ENCODE measurements at regions not wholly inside any gene's neighbourhood (a gene's known extent, or its start where the extent isn't known, plus 50 kb on each side); places are given as distances from the start of the nearest gene placed in this dataset.

DNA sequence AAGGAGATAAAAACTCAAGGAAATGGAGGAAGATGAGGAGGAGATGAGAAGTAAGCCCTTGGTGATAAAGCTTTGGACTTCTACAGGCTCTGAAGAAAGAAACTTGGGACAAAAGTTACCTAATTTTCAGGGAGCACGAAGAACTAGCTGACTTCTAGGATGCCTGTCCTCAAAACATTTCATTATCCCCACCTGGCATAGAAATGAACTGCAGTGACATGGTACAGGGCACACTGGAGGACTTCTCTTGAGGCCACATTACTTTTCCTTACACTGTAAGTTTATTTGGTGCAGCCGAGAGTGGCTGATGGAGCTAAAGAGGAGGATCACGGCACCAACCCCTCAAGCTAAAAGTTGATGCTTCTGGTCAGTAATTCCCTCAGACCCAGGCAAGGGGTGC, 269.5 kb upstream of the MSX2 start:
- Mint-ChIP-seq H3K27ac (peak overlapping the region; percentile 69 to 79), H3K27me3 (no peaks in the 10 kb centered on the region), H3K4me3 (peak overlapping the region in 2 of 3 donors; percentile 28 to 72), H3K4me1 (peaks cover 30 to 46% (median 32%) of the 10 kb centered on the region in 3 donors), H3K9me3 (peaks cover 0 to 5% (median 4%) of the 10 kb centered on the region in 3 donors), H3K36me3 (no peaks in the 10 kb centered on the region)
- Histone ChIP-seq H3K9me3 (no peaks in the 10 kb centered on the region), H3K36me3 (ENCODE audit: control insufficient read depth in 2 of 2, extremely low read depth in 1 of 2, insufficient read depth in 1 of 2, low read length in 1 of 2) (no peaks in the 10 kb centered on the region), H3K4me1 (ENCODE audit: control insufficient read depth in 1 of 2, extremely low read depth in 1 of 2, insufficient read depth in 2 of 2, low read length in 2 of 2) (peaks cover 17 to 21% of the 10 kb centered on the region in 2 experiments), H3K27me3 (replicated peaks in 1 of 2; ENCODE audit: control insufficient read depth in 2 of 2, extremely low read depth in 1 of 2, insufficient read depth in 2 of 2, low read length in 1 of 2) (no peaks in the 10 kb centered on the region), H3K27ac (ENCODE audit: low read length) (no peak overlapping the region), H3K4me3 (ENCODE audit: control insufficient read depth in 1 of 2, extremely low read depth in 1 of 2, low read length in 1 of 2) (no peak overlapping the region)
- POLR2A ChIA-PET = no interaction called here
- DNase-seq = no peak
- WGBS (ENCODE audit: insufficient coverage) = 88% methylated on average over 1 of the region's 3 CpGs
- ATAC-seq (replicated peaks in 1 of 4) = peak in 2 of 4 experiments; percentile 21 to 30
- CTCF ChIA-PET = no interaction called here

DNA sequence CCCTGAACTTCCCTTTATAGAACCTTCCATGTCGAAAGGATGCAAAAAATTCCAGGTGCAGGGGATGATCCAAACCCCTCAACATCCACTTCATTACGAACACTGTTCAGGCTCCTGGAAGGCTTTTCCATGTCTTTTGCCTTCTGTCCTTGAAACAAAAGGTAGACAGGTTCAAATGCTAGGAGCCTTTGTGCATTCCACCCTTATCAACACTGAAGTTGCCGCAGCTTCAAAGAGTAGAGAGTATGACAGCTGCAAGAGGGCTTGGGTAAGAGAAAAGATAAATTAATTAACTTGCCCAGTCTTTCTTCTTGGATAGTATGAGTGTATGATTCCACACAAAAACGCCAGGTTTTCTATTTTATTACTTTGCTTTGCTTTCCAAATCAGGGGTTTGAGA, 269.1 kb upstream of the MSX2 start:
- Histone ChIP-seq H3K27ac (ENCODE audit: low read length) (no peak overlapping the region), H3K27me3 (replicated peaks in 1 of 2; ENCODE audit: control insufficient read depth in 2 of 2, extremely low read depth in 1 of 2, insufficient read depth in 2 of 2, low read length in 1 of 2) (no peaks in the 10 kb centered on the region), H3K4me1 (ENCODE audit: control insufficient read depth in 1 of 2, extremely low read depth in 1 of 2, insufficient read depth in 2 of 2, low read length in 2 of 2) (peaks cover 20 to 21% of the 10 kb centered on the region in 2 experiments), H3K36me3 (ENCODE audit: control insufficient read depth in 2 of 2, extremely low read depth in 1 of 2, insufficient read depth in 1 of 2, low read length in 1 of 2) (no peaks in the 10 kb centered on the region), H3K4me3 (ENCODE audit: control insufficient read depth in 1 of 2, extremely low read depth in 1 of 2, low read length in 1 of 2) (no peak overlapping the region), H3K9me3 (no peaks in the 10 kb centered on the region)
- H3K27ac Mint-ChIP-seq = peak overlapping the region in 1 of 2 donors; percentile 69
- no peak for ATAC-seq (replicated peaks in 1 of 4)
- ChIA-PET CTCF (no interaction called here), POLR2A (no interaction called here)
- no peak overlapping the region for H3K4me3 Mint-ChIP-seq
- H3K9me3 Mint-ChIP-seq = peaks cover 0 to 5% (median 3%) of the 10 kb centered on the region in 3 donors
- H3K4me1 Mint-ChIP-seq = peaks cover 34 to 50% (median 36%) of the 10 kb centered on the region in 3 donors
- no peaks in the 10 kb centered on the region for H3K36me3 Mint-ChIP-seq
- H3K27me3 Mint-ChIP-seq = no peaks in the 10 kb centered on the region
- WGBS (ENCODE audit: insufficient coverage) = 82% methylated on average over 2 of the region's 4 CpGs
- no peak for DNase-seq

DNA sequence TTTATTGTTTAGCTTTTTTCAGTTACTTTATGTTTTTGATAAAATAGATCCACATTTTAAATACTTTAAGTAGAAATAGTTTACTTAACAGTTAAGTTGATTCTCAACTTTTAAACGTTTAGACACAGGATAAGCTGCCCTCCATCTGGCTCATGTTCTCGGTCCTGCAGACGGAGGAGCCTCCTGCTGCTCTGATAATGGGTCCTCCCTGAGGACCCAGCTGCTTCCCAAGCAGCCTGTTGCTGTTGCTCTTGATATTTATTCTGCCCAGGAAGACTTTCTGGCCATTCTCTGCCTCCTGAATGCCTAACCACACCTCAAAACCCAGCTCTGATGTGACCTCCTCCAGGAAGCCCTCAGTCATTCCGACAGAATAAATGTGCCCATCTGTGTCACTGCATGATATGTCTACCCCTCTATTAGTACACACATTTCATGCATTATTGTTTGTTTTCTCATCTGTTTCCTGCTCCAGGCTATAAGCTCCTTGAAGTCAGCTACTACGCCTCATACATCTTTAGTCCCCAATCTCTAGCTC, 267.2 kb upstream of the MSX2 start:
- no peak for ATAC-seq (replicated peaks in 1 of 4)
- H3K36me3 ChIP-seq (ENCODE audit: control insufficient read depth in 2 of 2, extremely low read depth in 1 of 2, insufficient read depth in 1 of 2, low read length in 1 of 2) = no peaks in the 10 kb centered on the region
- no peak for DNase-seq
- ChIA-PET CTCF (no interaction called here), POLR2A (no interaction called here)
- Mint-ChIP-seq H3K4me1 (peaks cover 35 to 52% (median 37%) of the 10 kb centered on the region in 3 donors), H3K36me3 (no peaks in the 10 kb centered on the region), H3K27me3 (no peaks in the 10 kb centered on the region), H3K27ac (no peak overlapping the region), H3K4me3 (no peak overlapping the region), H3K9me3 (peaks cover 0 to 3% (median under 1%) of the 10 kb centered on the region in 3 donors)
- H3K4me1 ChIP-seq (ENCODE audit: control insufficient read depth in 1 of 2, extremely low read depth in 1 of 2, insufficient read depth in 2 of 2, low read length in 2 of 2) = peaks cover 20 to 21% of the 10 kb centered on the region in 2 experiments
- WGBS (ENCODE audit: insufficient coverage) = 69% methylated on average over 4 of the region's 5 CpGs
- H3K4me3 ChIP-seq (ENCODE audit: control insufficient read depth in 1 of 2, extremely low read depth in 1 of 2, low read length in 1 of 2) = no peak overlapping the region
- H3K9me3 ChIP-seq = no peaks in the 10 kb centered on the region
- H3K27ac ChIP-seq (ENCODE audit: low read length) = no peak overlapping the region
- H3K27me3 ChIP-seq (replicated peaks in 1 of 2; ENCODE audit: control insufficient read depth in 2 of 2, extremely low read depth in 1 of 2, insufficient read depth in 2 of 2, low read length in 1 of 2) = no peaks in the 10 kb centered on the region

DNA sequence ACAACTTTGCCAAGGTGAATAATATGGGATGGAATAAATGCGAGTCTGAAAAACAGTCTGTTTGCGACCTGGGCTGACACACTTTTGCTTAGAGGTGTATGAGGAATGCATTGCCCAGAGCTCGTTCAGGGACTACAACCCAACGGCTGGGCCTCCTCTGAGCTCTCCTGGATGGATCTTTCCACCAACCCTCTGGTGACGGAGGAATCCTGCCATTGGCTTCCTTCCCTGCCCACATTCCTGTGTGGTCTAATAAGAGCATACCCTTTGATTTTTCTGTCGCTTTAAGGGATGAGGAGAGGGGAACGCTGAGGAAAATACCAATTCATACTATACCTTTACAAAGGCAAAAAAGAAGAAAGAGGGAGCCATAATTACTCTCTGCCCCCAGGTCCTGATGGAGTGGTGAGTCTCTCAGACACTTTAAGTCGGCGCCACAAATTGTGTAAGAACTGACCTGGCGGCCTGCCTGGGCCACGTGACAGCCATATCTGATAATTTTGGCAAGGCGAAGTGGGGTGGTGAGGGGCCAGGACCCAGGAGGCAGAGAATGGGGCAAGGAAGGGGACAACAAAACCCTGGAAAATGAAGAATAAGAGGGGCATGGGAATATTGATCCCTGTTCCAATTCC, 265.2 kb upstream of the MSX2 start:
- CTCF ChIA-PET = no interaction called here
- WGBS (ENCODE audit: insufficient coverage) = 83% methylated on average over 5 of the region's 12 CpGs
- ATAC-seq (replicated peaks in 1 of 4) (no peak), DNase-seq (no peak)
- Histone ChIP-seq H3K36me3 (ENCODE audit: control insufficient read depth in 2 of 2, extremely low read depth in 1 of 2, insufficient read depth in 1 of 2, low read length in 1 of 2) (no peaks in the 10 kb centered on the region), H3K27me3 (replicated peaks in 1 of 2; ENCODE audit: control insufficient read depth in 2 of 2, extremely low read depth in 1 of 2, insufficient read depth in 2 of 2, low read length in 1 of 2) (peaks cover 0 to 2% of the 10 kb centered on the region in 2 experiments), H3K4me1 (ENCODE audit: control insufficient read depth in 1 of 2, extremely low read depth in 1 of 2, insufficient read depth in 2 of 2, low read length in 2 of 2) (peaks cover 9 to 17% of the 10 kb centered on the region in 2 experiments), H3K4me3 (ENCODE audit: control insufficient read depth in 1 of 2, extremely low read depth in 1 of 2, low read length in 1 of 2) (no peak overlapping the region), H3K27ac (ENCODE audit: low read length) (no peak overlapping the region), H3K9me3 (no peaks in the 10 kb centered on the region)
- no peak overlapping the region for H3K27ac Mint-ChIP-seq
- H3K9me3 Mint-ChIP-seq = no peaks in the 10 kb centered on the region
- H3K27me3 Mint-ChIP-seq = no peaks in the 10 kb centered on the region
- peaks cover 19 to 37% (median 23%) of the 10 kb centered on the region in 3 donors for H3K4me1 Mint-ChIP-seq
- POLR2A ChIA-PET = no interaction called here
- no peaks in the 10 kb centered on the region for H3K36me3 Mint-ChIP-seq
- H3K4me3 Mint-ChIP-seq = no peak overlapping the region

DNA sequence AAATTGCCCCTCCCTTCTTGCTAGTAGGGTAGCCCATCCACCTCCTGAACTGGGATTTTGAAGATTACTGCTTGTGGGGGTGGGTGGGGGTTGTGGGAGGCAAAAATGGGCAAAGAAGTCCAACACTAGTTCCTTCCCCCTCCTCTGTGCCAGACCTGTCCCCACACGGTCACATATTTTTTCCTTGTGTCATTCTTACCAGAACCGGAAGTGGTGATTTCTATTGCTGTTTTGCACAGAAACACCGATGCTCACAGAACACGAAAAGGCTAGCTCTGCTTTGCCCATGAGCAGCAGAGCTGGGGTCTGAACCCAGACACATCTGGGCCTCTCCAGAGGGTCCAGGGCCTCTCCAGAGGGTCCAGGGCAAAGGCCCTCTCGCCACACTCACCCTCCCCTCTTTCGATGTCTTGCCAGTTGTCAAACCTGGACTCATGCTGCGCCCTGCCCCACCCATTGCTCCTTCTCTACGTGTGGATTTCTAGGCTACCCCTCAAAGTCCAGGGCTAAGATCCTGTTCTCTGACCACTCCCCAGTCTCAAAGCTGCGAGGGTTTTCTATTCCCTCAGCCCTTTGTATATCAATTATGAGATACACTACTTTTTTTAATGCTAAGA, 264.4 kb upstream of the MSX2 start:
- Mint-ChIP-seq H3K27ac (no peak overlapping the region), H3K4me3 (no peak overlapping the region)
- 51% methylated on average over 8 of the region's 9 CpGs for WGBS (ENCODE audit: insufficient coverage)

DNA sequence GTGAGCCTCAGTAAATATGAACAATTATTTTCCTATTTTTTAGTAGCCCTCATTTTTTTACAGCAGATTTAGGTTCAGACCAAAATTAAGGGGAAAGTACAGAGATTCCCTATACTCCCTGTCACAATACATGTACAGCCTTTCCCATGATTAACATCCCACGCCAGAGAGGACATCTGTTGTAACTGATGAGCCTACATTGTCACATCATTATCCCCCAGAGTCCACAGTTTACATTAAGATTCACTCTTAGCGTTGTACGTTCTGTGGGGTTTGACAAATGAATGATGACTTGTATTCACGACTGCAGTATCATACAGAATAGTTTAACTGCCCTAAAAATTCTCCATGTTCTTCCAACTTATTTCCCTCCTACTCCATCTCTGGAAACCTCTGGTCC, 262.3 kb upstream of the MSX2 start:
- DNase-seq (no peak), ATAC-seq (replicated peaks in 1 of 4) (no peak)
- Histone ChIP-seq H3K27ac (ENCODE audit: low read length) (no peak overlapping the region), H3K27me3 (replicated peaks in 1 of 2; ENCODE audit: control insufficient read depth in 2 of 2, extremely low read depth in 1 of 2, insufficient read depth in 2 of 2, low read length in 1 of 2) (peaks cover 0 to 7% of the 10 kb centered on the region in 2 experiments), H3K36me3 (ENCODE audit: control insufficient read depth in 2 of 2, extremely low read depth in 1 of 2, insufficient read depth in 1 of 2, low read length in 1 of 2) (no peaks in the 10 kb centered on the region), H3K4me1 (ENCODE audit: control insufficient read depth in 1 of 2, extremely low read depth in 1 of 2, insufficient read depth in 2 of 2, low read length in 2 of 2) (peaks cover 0 to 9% of the 10 kb centered on the region in 2 experiments), H3K4me3 (ENCODE audit: control insufficient read depth in 1 of 2, extremely low read depth in 1 of 2, low read length in 1 of 2) (no peak overlapping the region), H3K9me3 (no peaks in the 10 kb centered on the region)
- CTCF ChIA-PET = no interaction called here
- H3K27me3 Mint-ChIP-seq = peaks cover 0 to 3% of the 10 kb centered on the region in 2 donors
- peaks cover 11 to 23% (median 11%) of the 10 kb centered on the region in 3 donors for H3K4me1 Mint-ChIP-seq
- POLR2A ChIA-PET = no interaction called here
- H3K36me3 Mint-ChIP-seq = no peaks in the 10 kb centered on the region
- H3K9me3 Mint-ChIP-seq = peaks cover 0 to 7% (median 4%) of the 10 kb centered on the region in 3 donors
- no peak overlapping the region for H3K27ac Mint-ChIP-seq
- H3K4me3 Mint-ChIP-seq = no peak overlapping the region
- 100% methylated on average over 1 of the region's 4 CpGs for WGBS (ENCODE audit: insufficient coverage)

More for the DNA sequence above, 264.4 kb upstream of the MSX2 start:
- no peak for DNase-seq
- Mint-ChIP-seq H3K9me3 (no peaks in the 10 kb centered on the region), H3K4me1 (peaks cover 11 to 30% (median 17%) of the 10 kb centered on the region in 3 donors), H3K27me3 (peaks cover 0 to 1% of the 10 kb centered on the region in 2 donors), H3K36me3 (no peaks in the 10 kb centered on the region)
- H3K27ac ChIP-seq (ENCODE audit: low read length) = no peak overlapping the region
- POLR2A ChIA-PET = no interaction called here
- H3K4me1 ChIP-seq (ENCODE audit: control insufficient read depth in 1 of 2, extremely low read depth in 1 of 2, insufficient read depth in 2 of 2, low read length in 2 of 2) = peaks cover 2 to 14% of the 10 kb centered on the region in 2 experiments
- ATAC-seq (replicated peaks in 1 of 4) = peak in 2 of 4 experiments; percentile 36 to 40
- no peaks in the 10 kb centered on the region for H3K9me3 ChIP-seq
- no peaks in the 10 kb centered on the region for H3K36me3 ChIP-seq (ENCODE audit: control insufficient read depth in 2 of 2, extremely low read depth in 1 of 2, insufficient read depth in 1 of 2, low read length in 1 of 2)
- no peak overlapping the region for H3K4me3 ChIP-seq (ENCODE audit: control insufficient read depth in 1 of 2, extremely low read depth in 1 of 2, low read length in 1 of 2)
- H3K27me3 ChIP-seq (replicated peaks in 1 of 2; ENCODE audit: control insufficient read depth in 2 of 2, extremely low read depth in 1 of 2, insufficient read depth in 2 of 2, low read length in 1 of 2) = peaks cover 0 to 5% of the 10 kb centered on the region in 2 experiments
- CTCF ChIA-PET = no interaction called here

Measured in T-cell (primary cell).